Adrenal gland (tissue), 9 donors: ENCODE measurements at regions not wholly inside any gene's neighbourhood (a gene's known extent, or its start where the extent isn't known, plus 50 kb on each side); places are given as distances from the start of the nearest gene placed in this dataset.

Experiments
- DNase-seq, 7 donors: peaks; one replicate each; pipeline ENCODE4 v3.0.0-alpha.2; 2019 to 2020
- H3K27ac ChIP-seq, 5 donors: fragments of 200-600 bp; sonication (generic) in 4 of 5; 1 replicate in 3 of 5; 2 replicates in 2 of 5; pipeline versions ENCODE4 v1.5.1 to v1.8.0; 2016 to 2020; ENCODE audit warnings: mild to moderate bottlenecking in 1 of 5
- H3K27me3 ChIP-seq: fragments of 200-600 bp; 2 replicates; pipeline ENCODE4 v1.8.0; 2021
- H3K36me3 ChIP-seq, 2 donors: fragments of 200-600 bp; replicated peaks in 1 of 2; 1 replicate in 1 of 2; 2 replicates in 1 of 2; pipeline versions ENCODE4 v1.5.1 to v1.8.0; 2018 to 2022
- H3K4me1 ChIP-seq, 2 donors: fragments of 200-600 bp; replicated peaks in 1 of 2; 1 replicate in 1 of 2; 2 replicates in 1 of 2; pipeline versions ENCODE4 v1.5.1 to v1.8.0; 2018 to 2021
- H3K4me3 ChIP-seq, 4 donors: fragments of 200-600 bp; sonication (generic) in 3 of 4; one replicate each; pipeline ENCODE4 v1.5.1; 2016 to 2018
- H3K9me3 ChIP-seq, 3 donors: fragments of 200-600 bp; sonication (generic) in 1 of 3; replicated peaks in 1 of 3; 1 replicate in 2 of 3; 2 replicates in 1 of 3; pipeline versions ENCODE4 v1.5.1 to v1.8.0; 2016 to 2021
- CTCF ChIP-seq, 6 experiments: fragments of 450-650 bp in 4 of 6; fragments of 200-600 bp in 2 of 6; sonication (generic) in 1 of 6; IDR thresholded peaks; 1 replicate in 5 of 6; 2 replicates in 1 of 6; pipeline versions ENCODE4 v1.5.1 to v1.8.0; 2016 to 2021; ENCODE audit warnings: antibody characterized with exemption in 6 of 6, mild to moderate bottlenecking in 2 of 6, moderate library complexity in 1 of 6
- POLR2A ChIP-seq, 2 donors: fragments of 450-650 bp; IDR thresholded peaks; one replicate each; pipeline ENCODE4 v1.6.1; 2017; ENCODE audit warnings: antibody characterized with exemption in 2 of 2, mild to moderate bottlenecking in 2 of 2, moderate library complexity in 1 of 2
- WGBS, 4 donors: extraction: QIAGEN DNeasy Blood & Tissue Kit in 2 of 4; methylation state at CpG; one replicate each; pipeline versions ENCODE4 v1.1.5 to v1.1.7; 2013 to 2017; 5-methylcytosine and 5-hydroxymethylcytosine counted together
- intact Hi-C, 2 donors: fragments of 100-400 bp; cut with DNase I; formaldehyde crosslinking; loops; one replicate each; pipeline versions ENCODE4 v1.14.1 to v1.15.0; 2022 to 2023
- donor health status: healthy with polysubstance abuse.
- donor health status: Bipolar disorder and iron deficiency.
- donor health status: DM: yes; HTN: yes; CAD: no.
- donor health status: DM: no; HTN: no; CAD: no.
- donor health status: DM: no; HTN: no; CAD: no.

GRCh38 chrX:39823424-39823823 is 274.3 kb downstream of the BCOR start:
- H3K36me3 ChIP-seq: no peaks in the 10 kb centered on the region
- 73 to 100% (median 98%) methylated on average over 1 of the region's 1 CpG for WGBS, 4 donors
- no peak for DNase-seq
- intact Hi-C loops: no loop called here
- TF ChIP-seq POLR2A (IDR thresholded peaks at IDR 0.05) (no peak), CTCF (IDR thresholded peaks at IDR 0.05) (no peak)
- no peak overlapping the region for H3K4me3 ChIP-seq
- no peaks in the 10 kb centered on the region for H3K4me1 ChIP-seq
- no peaks in the 10 kb centered on the region for H3K9me3 ChIP-seq
- H3K27ac ChIP-seq: no peak overlapping the region
- H3K27me3 ChIP-seq: peaks cover 32% of the 10 kb centered on the region

- no peaks in the 10 kb centered on the region for H3K36me3 ChIP-seq
- no peak for DNase-seq
- H3K27ac ChIP-seq: no peak overlapping the region
- H3K4me1 ChIP-seq: no peaks in the 10 kb centered on the region
- H3K4me3 ChIP-seq: no peak overlapping the region
- WGBS, 4 donors: 44 to 78% (median 60%) methylated on average over 2 of the region's 2 CpGs
- no peaks in the 10 kb centered on the region for H3K9me3 ChIP-seq
- intact Hi-C loops: no loop called here
- TF ChIP-seq CTCF (IDR thresholded peaks at IDR 0.05): no peak
- TF ChIP-seq POLR2A (IDR thresholded peaks at IDR 0.05): no peak
- peaks cover 32% of the 10 kb centered on the region for H3K27me3 ChIP-seq
These were observed 273.9 kb downstream of the BCOR start for GRCh38 chrX:39823854-39824253.

- Histone ChIP-seq H3K4me3 (no peak overlapping the region), H3K9me3 (no peaks in the 10 kb centered on the region), H3K4me1 (no peaks in the 10 kb centered on the region), H3K27me3 (peaks cover 9% of the 10 kb centered on the region), H3K27ac (no peak overlapping the region), H3K36me3 (no peaks in the 10 kb centered on the region)
- TF ChIP-seq CTCF (IDR thresholded peaks at IDR 0.05) (no peak), POLR2A (IDR thresholded peaks at IDR 0.05) (no peak)
- intact Hi-C loops: no loop called here
- 79 to 95% (median 91%) methylated on average over 2 to 14 of the region's 14 CpGs for WGBS, 4 donors
- DNase-seq: no peak
These were observed 270.8 kb downstream of the BCOR start for GRCh38 chrX:39826813-39827543.

GRCh38 chrX:39827951-39828350 is 269.8 kb downstream of the BCOR start:
- Histone ChIP-seq H3K4me3 (no peak overlapping the region), H3K9me3 (no peaks in the 10 kb centered on the region), H3K27me3 (peaks cover 5% of the 10 kb centered on the region), H3K4me1 (no peaks in the 10 kb centered on the region), H3K27ac (no peak overlapping the region), H3K36me3 (no peaks in the 10 kb centered on the region)
- WGBS, 4 donors: 82 to 91% (median 87%) methylated on average over 11 to 14 of the region's 14 CpGs; no CpG with 5 or more reads in 1 of the 4 donors
- no peak for TF ChIP-seq POLR2A (IDR thresholded peaks at IDR 0.05)
- no peak for TF ChIP-seq CTCF (IDR thresholded peaks at IDR 0.05)
- intact Hi-C loops: no loop called here
- DNase-seq: no peak
